SU-DHL-6 (cell line): ENCODE measurements at regions not wholly inside any gene's neighbourhood (a gene's known extent, or its start where the extent isn't known, plus 50 kb on each side); places are given as distances from the start of the nearest gene placed in this dataset.

Experiments used
- H2AFZ ChIP-seq: fragments of 200-600 bp; sonication (generic); 2 replicates; pipeline ENCODE4 v1.6.1; 2014; ENCODE audit warnings: low read depth, mild to moderate bottlenecking, moderate library complexity, mixed read lengths, antibody characterized with exemption, low read length; ENCODE audit not compliant: severe bottlenecking
- H3F3A ChIP-seq: fragments of 200-600 bp; shearing (Covaris generic); 2 replicates; pipeline ENCODE4 v1.6.0; 2016; ENCODE audit warnings: antibody characterized with exemption, mild to moderate bottlenecking; ENCODE audit not compliant: insufficient read depth
- H3K27ac ChIP-seq: fragments of 200-600 bp; sonication (generic); 2 replicates; pipeline ENCODE4 v1.5.1; 2016; ENCODE audit warnings: low read depth, mild to moderate bottlenecking, low read length, moderate library complexity, mixed read lengths
- H3K27me3 ChIP-seq: fragments of 200-600 bp; sonication (generic), shearing (Covaris generic); 2 replicates; pipeline ENCODE4 v1.6.0; 2014; ENCODE audit warnings: mild to moderate bottlenecking, low read length
- H3K36me3 ChIP-seq: fragments of 200-600 bp; sonication (generic); 2 replicates; pipeline ENCODE4 v1.6.1; 2014; ENCODE audit warnings: mild to moderate bottlenecking, low read length, mixed read lengths
- H3K4me2 ChIP-seq: fragments of 300-600, 200-600 bp; shearing (Covaris generic), sonication (generic); 2 replicates; pipeline ENCODE4 v1.6.0; 2014; ENCODE audit warnings: low read length, low read depth, mild to moderate bottlenecking; ENCODE audit not compliant: poor library complexity, severe bottlenecking
- H3K4me3 ChIP-seq: fragments of 200-600 bp; sonication (generic); 2 replicates; pipeline ENCODE4 v1.5.1; 2014; ENCODE audit warnings: antibody characterized with exemption, low read length, mild to moderate bottlenecking, mixed read lengths; ENCODE audit not compliant: insufficient read depth, poor library complexity, severe bottlenecking
- H3K79me2 ChIP-seq: fragments of 200-600 bp; sonication (generic); 2 replicates; pipeline ENCODE4 v1.6.1; 2014; ENCODE audit warnings: mild to moderate bottlenecking, low read length, moderate library complexity; ENCODE audit not compliant: insufficient read depth
- H3K9ac ChIP-seq: fragments of 200-600 bp; sonication (generic); 2 replicates; pipeline ENCODE4 v1.7.0; 2014; ENCODE audit warnings: mild to moderate bottlenecking, low read length
- H3K9me2 ChIP-seq: fragments of 200-600 bp; sonication (generic); replicated peaks from 2 replicates; pipeline ENCODE4 v1.6.1; 2014; ENCODE audit warnings: low read length; ENCODE audit not compliant: insufficient read depth
- H3K9me3 ChIP-seq: fragments of 200-600 bp; sonication (generic); 2 replicates; pipeline ENCODE4 v1.6.1; 2014; ENCODE audit warnings: low read length, mixed read lengths; ENCODE audit not compliant: insufficient read depth
- H4K20me1 ChIP-seq: fragments of 200-600 bp; sonication (generic); 2 replicates; pipeline ENCODE4 v1.6.1; 2014; ENCODE audit warnings: low read depth, mild to moderate bottlenecking, antibody characterized with exemption, low read length, moderate library complexity, mixed read lengths
- EZH2phosphoT487 ChIP-seq: fragments of 200-600 bp; sonication (generic), shearing (Covaris generic); conservative IDR thresholded peaks from 2 replicates; pipeline ENCODE4 v1.6.1; 2018; ENCODE audit warnings: mild to moderate bottlenecking, antibody characterized with exemption, low read length, moderate library complexity, mixed read lengths
- TF ChIP-seq, protein P1 (sequence below): fragments of 200-600 bp; sonication (generic); IDR thresholded peaks from one replicate; pipeline ENCODE4 v1.5.1; 2017; ENCODE audit warnings: antibody characterized with exemption, mild to moderate bottlenecking, low read length, moderate library complexity; ENCODE audit not compliant: insufficient read depth, poor library complexity, severe bottlenecking

DNA sequence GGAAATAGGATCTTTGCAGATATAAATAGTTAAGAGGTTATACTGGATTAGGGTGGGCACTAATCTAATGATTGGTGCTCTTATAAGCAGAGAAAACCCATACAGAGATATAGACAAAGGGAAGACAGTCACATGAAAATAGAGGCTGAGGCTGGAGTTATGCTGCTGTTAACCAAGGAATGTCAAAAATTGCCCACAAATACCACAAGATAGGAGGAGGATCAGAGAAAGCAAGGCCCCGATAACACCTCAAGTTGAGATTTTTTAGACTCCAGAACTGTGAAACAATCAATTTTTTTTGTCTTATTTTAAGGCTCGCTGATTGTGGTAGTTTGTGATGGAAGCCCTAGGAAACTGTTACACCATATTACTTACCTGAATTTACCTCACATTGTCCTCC, 513.2 kb downstream of the COL11A1 start:
- Histone ChIP-seq H3K9me3 (no peaks in the 10 kb centered on the region), H2AFZ (no peak overlapping the region), H3K36me3 (no peaks in the 10 kb centered on the region), H3K27ac (no peak overlapping the region), H3K4me2 (no peak overlapping the region), H3K79me2 (no peaks in the 10 kb centered on the region), H3F3A (no peaks in the 10 kb centered on the region), H3K27me3 (no peaks in the 10 kb centered on the region), H3K9me2 (no peaks in the 10 kb centered on the region), H3K9ac (no peak overlapping the region), H3K4me3 (no peak overlapping the region), H4K20me1 (no peaks in the 10 kb centered on the region)
- TF ChIP-seq EZH2phosphoT487 = no peak
- TF ChIP-seq, protein P1, sequence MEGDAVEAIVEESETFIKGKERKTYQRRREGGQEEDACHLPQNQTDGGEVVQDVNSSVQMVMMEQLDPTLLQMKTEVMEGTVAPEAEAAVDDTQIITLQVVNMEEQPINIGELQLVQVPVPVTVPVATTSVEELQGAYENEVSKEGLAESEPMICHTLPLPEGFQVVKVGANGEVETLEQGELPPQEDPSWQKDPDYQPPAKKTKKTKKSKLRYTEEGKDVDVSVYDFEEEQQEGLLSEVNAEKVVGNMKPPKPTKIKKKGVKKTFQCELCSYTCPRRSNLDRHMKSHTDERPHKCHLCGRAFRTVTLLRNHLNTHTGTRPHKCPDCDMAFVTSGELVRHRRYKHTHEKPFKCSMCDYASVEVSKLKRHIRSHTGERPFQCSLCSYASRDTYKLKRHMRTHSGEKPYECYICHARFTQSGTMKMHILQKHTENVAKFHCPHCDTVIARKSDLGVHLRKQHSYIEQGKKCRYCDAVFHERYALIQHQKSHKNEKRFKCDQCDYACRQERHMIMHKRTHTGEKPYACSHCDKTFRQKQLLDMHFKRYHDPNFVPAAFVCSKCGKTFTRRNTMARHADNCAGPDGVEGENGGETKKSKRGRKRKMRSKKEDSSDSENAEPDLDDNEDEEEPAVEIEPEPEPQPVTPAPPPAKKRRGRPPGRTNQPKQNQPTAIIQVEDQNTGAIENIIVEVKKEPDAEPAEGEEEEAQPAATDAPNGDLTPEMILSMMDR = no peak

DNA sequence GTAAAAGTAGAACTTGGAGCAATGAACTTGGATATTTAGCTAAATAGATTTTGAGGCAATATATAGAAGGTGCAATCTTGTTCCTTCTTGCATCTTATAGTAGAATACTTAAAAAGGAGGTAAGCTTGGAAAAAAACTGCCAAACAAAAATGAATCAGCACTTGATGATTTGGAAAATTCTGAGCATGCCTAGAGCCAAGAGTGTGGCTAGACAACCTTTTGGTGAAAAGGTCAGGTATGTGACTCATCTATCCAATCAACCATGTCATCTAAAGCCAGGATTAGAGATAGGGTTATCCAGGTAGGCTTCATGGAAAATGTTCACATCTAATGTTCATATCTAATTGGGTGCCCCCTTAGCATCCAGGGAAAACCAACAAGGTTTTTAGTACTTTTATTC, 515.0 kb downstream of the COL11A1 start:
- H3K4me2 ChIP-seq = no peak overlapping the region
- H3K9me2 ChIP-seq = no peaks in the 10 kb centered on the region
- H2AFZ ChIP-seq = no peak overlapping the region
- no peaks in the 10 kb centered on the region for H3K79me2 ChIP-seq
- TF ChIP-seq, protein P1 = no peak
- no peak for TF ChIP-seq EZH2phosphoT487
- H3K27ac ChIP-seq = no peak overlapping the region
- no peaks in the 10 kb centered on the region for H3K27me3 ChIP-seq
- no peaks in the 10 kb centered on the region for H3K9me3 ChIP-seq
- H3F3A ChIP-seq = no peaks in the 10 kb centered on the region
- no peaks in the 10 kb centered on the region for H4K20me1 ChIP-seq
- no peak overlapping the region for H3K9ac ChIP-seq
- H3K36me3 ChIP-seq = no peaks in the 10 kb centered on the region
- H3K4me3 ChIP-seq = no peak overlapping the region

DNA sequence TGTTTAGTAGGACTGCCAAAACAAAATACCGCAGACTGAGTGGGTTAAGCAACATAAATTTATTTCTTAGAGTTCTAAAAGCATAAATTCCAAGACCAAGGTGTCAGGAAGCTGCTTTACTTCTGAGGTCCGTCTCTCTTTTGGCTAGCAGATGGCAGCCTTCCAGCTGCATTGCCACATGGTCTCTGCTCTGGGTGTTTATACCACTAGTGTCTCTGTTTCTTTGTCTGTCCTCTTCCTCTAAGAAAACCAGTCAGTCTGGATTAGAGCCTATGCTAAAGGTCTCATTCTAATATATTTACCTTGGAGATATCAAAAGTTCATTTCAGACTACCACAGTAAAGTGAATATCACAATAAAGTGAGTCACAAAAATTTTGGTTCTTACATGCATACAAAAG, 519.8 kb downstream of the COL11A1 start:
- Histone ChIP-seq H3K9ac (no peak overlapping the region), H3K27ac (no peak overlapping the region), H3K4me3 (no peak overlapping the region), H3K9me3 (no peaks in the 10 kb centered on the region), H3K9me2 (no peaks in the 10 kb centered on the region), H4K20me1 (no peaks in the 10 kb centered on the region), H2AFZ (no peak overlapping the region), H3K4me2 (no peak overlapping the region), H3K27me3 (no peaks in the 10 kb centered on the region), H3K79me2 (no peaks in the 10 kb centered on the region), H3K36me3 (no peaks in the 10 kb centered on the region), H3F3A (no peaks in the 10 kb centered on the region)
- TF ChIP-seq, protein P1 = no peak
- no peak for TF ChIP-seq EZH2phosphoT487
